HG02943 (cell line): ENCODE measurements at regions not wholly inside any gene's neighbourhood (a gene's known extent, or its start where the extent isn't known, plus 50 kb on each side); places are given as distances from the start of the nearest gene placed in this dataset.

Experiments
- ATAC-seq: cut with Tn5 transposase; IDR thresholded peaks from one replicate; pipeline ENCODE4 v1.9.1; 2021; ENCODE audit warnings: mild to moderate bottlenecking, low read depth, moderate library complexity; ENCODE audit not compliant: unreplicated experiment

GRCh38 chr10:131618587-131619267, 282.1 kb upstream of the PPP2R2D start:
- no peak for ATAC-seq

- ATAC-seq: no peak
Measured at GRCh38 chr10:131620314-131620713, 280.5 kb upstream of the PPP2R2D start.

- no peak for ATAC-seq
Measured at GRCh38 chr10:131620904-131621303, 279.9 kb upstream of the PPP2R2D start.

- ATAC-seq: no peak
Measured at GRCh38 chr10:131621784-131622624, 278.8 kb upstream of the PPP2R2D start.

GRCh38 chr10:131625041-131625440, 275.8 kb upstream of the PPP2R2D start:
- no peak for ATAC-seq

GRCh38 chr10:131626274-131626673, 274.5 kb upstream of the PPP2R2D start:
- no peak for ATAC-seq

- no peak for ATAC-seq
Measured at GRCh38 chr10:131629026-131629770, 271.6 kb upstream of the PPP2R2D start.

- ATAC-seq: no peak
Measured at GRCh38 chr10:131630772-131631258, 270.0 kb upstream of the PPP2R2D start.

- no peak for ATAC-seq
Measured at GRCh38 chr10:131631619-131632018, 269.2 kb upstream of the PPP2R2D start.

- ATAC-seq: no peak
Measured at GRCh38 chr10:131635564-131636015, 265.2 kb upstream of the PPP2R2D start.

- ATAC-seq: no peak
Measured at GRCh38 chr10:131636116-131636515, 264.7 kb upstream of the PPP2R2D start.

GRCh38 chr10:131636841-131637724, 263.7 kb upstream of the PPP2R2D start:
- ATAC-seq: no peak

GRCh38 chr10:131638049-131638879, 262.5 kb upstream of the PPP2R2D start:
- no peak for ATAC-seq

GRCh38 chr10:131638880-131639278, 261.9 kb upstream of the PPP2R2D start:
- ATAC-seq: no peak

GRCh38 chr10:131640045-131640644, 260.7 kb upstream of the PPP2R2D start:
- no peak for ATAC-seq

GRCh38 chr10:131641231-131641630, 259.6 kb upstream of the PPP2R2D start:
- ATAC-seq: peak; percentile 91

- no peak for ATAC-seq
Measured at GRCh38 chr10:131641898-131642297, 258.9 kb upstream of the PPP2R2D start.

GRCh38 chr10:131642966-131643365, 257.8 kb upstream of the PPP2R2D start:
- ATAC-seq: no peak

- no peak for ATAC-seq
Measured at GRCh38 chr10:131644289-131644688, 256.5 kb upstream of the PPP2R2D start.
